GM20000 (cell line): ENCODE measurements at regions not wholly inside any gene's neighbourhood (a gene's known extent, or its start where the extent isn't known, plus 50 kb on each side); places are given as distances from the start of the nearest gene placed in this dataset.
"Not testable (repeated sequence)": the region's sequence is repeated elsewhere in the genome, so short reads cannot be mapped to it uniquely, and the experiment has no call there.

Experiments
- DNase-seq: peaks from one replicate; pipeline ENCODE4 v3.0.0; 2012; ENCODE audit warnings: low spot score
- TF ChIP-seq, protein P1 (sequence below): IDR thresholded peaks from 2 replicates; pipeline ENCODE4 v1.5.1; 2012; ENCODE audit warnings: mild to moderate bottlenecking, control low read depth; ENCODE audit errors: extremely low read depth, missing control alignments

GRCh38 chr7:106582365-106582764 is 78.6 kb downstream of the CCDC71L start:
- DNase-seq, result no peak
- TF ChIP-seq, protein P1, sequence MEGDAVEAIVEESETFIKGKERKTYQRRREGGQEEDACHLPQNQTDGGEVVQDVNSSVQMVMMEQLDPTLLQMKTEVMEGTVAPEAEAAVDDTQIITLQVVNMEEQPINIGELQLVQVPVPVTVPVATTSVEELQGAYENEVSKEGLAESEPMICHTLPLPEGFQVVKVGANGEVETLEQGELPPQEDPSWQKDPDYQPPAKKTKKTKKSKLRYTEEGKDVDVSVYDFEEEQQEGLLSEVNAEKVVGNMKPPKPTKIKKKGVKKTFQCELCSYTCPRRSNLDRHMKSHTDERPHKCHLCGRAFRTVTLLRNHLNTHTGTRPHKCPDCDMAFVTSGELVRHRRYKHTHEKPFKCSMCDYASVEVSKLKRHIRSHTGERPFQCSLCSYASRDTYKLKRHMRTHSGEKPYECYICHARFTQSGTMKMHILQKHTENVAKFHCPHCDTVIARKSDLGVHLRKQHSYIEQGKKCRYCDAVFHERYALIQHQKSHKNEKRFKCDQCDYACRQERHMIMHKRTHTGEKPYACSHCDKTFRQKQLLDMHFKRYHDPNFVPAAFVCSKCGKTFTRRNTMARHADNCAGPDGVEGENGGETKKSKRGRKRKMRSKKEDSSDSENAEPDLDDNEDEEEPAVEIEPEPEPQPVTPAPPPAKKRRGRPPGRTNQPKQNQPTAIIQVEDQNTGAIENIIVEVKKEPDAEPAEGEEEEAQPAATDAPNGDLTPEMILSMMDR, result no peak

GRCh38 chr7:106579086-106579485 is 81.9 kb downstream of the CCDC71L start:
- not testable (repeated sequence) for DNase-seq

DNA sequence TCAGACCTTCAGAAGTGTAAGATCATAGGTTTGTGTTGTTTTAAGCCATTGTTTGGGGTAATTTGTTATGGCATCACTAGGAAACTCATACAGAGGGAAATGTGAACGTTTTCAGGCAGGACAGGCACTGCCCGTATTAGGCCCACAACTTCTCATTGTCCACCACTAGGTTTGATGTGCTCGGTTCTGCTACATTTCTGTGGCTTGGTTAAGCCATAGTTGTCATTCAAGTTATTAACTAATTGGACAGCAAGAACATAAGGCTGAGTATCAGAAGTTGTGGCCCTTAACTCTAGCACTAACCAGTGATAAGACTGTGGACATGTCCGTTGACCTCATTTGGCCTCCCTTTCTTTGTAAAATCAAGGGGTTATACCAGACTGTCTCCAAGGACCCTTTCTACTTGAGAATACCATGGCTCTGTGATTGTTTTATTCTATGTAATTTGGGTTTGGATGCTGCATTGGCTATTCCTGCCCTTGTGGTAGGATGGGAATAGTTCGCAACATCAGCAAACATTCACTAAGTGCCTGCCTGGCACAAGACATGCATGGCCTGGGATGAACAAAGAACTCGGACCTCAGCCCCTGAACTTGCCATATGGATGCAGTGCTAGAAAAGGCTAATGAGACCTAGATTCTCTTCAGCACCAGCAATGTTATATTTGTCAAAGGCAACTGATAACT is 85.7 kb downstream of the CCDC71L start:
- TF ChIP-seq, protein P1, result no peak
- DNase-seq, result no peak

DNA sequence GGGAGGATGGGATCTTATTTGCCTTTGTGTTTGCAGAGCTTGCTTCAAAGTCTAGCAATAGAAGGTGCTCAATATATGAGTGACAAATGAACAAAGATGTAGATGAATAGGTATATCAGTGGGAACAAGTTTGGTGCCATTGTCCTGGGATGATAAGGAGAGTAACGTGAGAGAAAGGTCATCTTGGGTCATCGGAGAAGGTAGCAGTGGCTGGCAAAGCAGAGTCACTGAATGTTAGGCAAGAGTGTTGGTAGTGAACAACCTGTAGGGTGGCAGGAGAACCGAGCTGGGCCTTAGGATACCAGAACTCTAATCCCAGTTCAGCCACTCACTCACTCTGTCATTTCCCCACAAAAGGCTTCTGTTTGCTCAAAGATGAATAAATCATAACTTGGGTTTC is 87.2 kb downstream of the CCDC71L start:
- TF ChIP-seq, protein P1, result no peak
- DNase-seq, result no peak

- DNase-seq, result no peak
- TF ChIP-seq, protein P1, result no peak
Measured at GRCh38 chr7:106573125-106573663, 87.8 kb downstream of the CCDC71L start.

GRCh38 chr7:106572394-106573124 is 88.4 kb downstream of the CCDC71L start:
- TF ChIP-seq, protein P1, result no peak
- no peak for DNase-seq

- DNase-seq, result no peak
- TF ChIP-seq, protein P1, result no peak
Measured at GRCh38 chr7:106571563-106571962, 89.4 kb downstream of the CCDC71L start.
